Endothelial cell (in vitro differentiated cells): ENCODE measurements at regions not wholly inside any gene's neighbourhood (a gene's known extent, or its start where the extent isn't known, plus 50 kb on each side); places are given as distances from the start of the nearest gene placed in this dataset.

Experiments used
- DNase-seq: peaks from one replicate; pipeline ENCODE4 v3.0.0; 2021; ENCODE audit warnings: low spot score
- H3K27ac Mint-ChIP-seq: one replicate; pipeline ENCODE4 v1.8.0; 2021; ENCODE audit warnings: mixed read lengths, inconsistent platforms; ENCODE audit not compliant: unreplicated experiment
- H3K27me3 Mint-ChIP-seq: one replicate; pipeline ENCODE4 v1.8.0; 2021; ENCODE audit warnings: mild to moderate bottlenecking, moderate library complexity, mixed read lengths, inconsistent platforms; ENCODE audit not compliant: unreplicated experiment
- H3K36me3 Mint-ChIP-seq: one replicate; pipeline ENCODE4 v1.8.0; 2021; ENCODE audit warnings: mild to moderate bottlenecking, low read depth, mixed read lengths, inconsistent platforms; ENCODE audit not compliant: unreplicated experiment
- H3K4me1 Mint-ChIP-seq: one replicate; pipeline ENCODE4 v1.8.0; 2021; ENCODE audit warnings: mild to moderate bottlenecking, mixed read lengths, inconsistent platforms; ENCODE audit not compliant: unreplicated experiment
- H3K4me3 Mint-ChIP-seq: one replicate; pipeline ENCODE4 v1.8.0; 2021; ENCODE audit warnings: mild to moderate bottlenecking, mixed read lengths, inconsistent platforms; ENCODE audit not compliant: unreplicated experiment
- H3K9me3 Mint-ChIP-seq: one replicate; pipeline ENCODE4 v1.8.0; 2021; ENCODE audit warnings: mixed read lengths, inconsistent platforms; ENCODE audit not compliant: unreplicated experiment
- TF ChIP-seq, protein P1 (sequence below): fragments of 200-600 bp; sonication (generic); IDR thresholded peaks from one replicate; pipeline ENCODE4 v1.5.0; 2021; ENCODE audit warnings: antibody characterized with exemption; ENCODE audit not compliant: unreplicated experiment

- Mint-ChIP-seq H3K27ac (no peak overlapping the region), H3K4me1 (no peaks in the 10 kb centered on the region), H3K9me3 (no peaks in the 10 kb centered on the region), H3K27me3 (peaks cover 5% of the 10 kb centered on the region), H3K4me3 (no peak overlapping the region), H3K36me3 (no peaks in the 10 kb centered on the region)
- DNase-seq = no peak
- TF ChIP-seq, protein P1, sequence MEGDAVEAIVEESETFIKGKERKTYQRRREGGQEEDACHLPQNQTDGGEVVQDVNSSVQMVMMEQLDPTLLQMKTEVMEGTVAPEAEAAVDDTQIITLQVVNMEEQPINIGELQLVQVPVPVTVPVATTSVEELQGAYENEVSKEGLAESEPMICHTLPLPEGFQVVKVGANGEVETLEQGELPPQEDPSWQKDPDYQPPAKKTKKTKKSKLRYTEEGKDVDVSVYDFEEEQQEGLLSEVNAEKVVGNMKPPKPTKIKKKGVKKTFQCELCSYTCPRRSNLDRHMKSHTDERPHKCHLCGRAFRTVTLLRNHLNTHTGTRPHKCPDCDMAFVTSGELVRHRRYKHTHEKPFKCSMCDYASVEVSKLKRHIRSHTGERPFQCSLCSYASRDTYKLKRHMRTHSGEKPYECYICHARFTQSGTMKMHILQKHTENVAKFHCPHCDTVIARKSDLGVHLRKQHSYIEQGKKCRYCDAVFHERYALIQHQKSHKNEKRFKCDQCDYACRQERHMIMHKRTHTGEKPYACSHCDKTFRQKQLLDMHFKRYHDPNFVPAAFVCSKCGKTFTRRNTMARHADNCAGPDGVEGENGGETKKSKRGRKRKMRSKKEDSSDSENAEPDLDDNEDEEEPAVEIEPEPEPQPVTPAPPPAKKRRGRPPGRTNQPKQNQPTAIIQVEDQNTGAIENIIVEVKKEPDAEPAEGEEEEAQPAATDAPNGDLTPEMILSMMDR = no peak
Measured at GRCh38 chr3:164818318-164818717, 260.0 kb downstream of the SI start.

- TF ChIP-seq, protein P1 = no peak
- no peaks in the 10 kb centered on the region for H3K9me3 Mint-ChIP-seq
- no peak overlapping the region for H3K4me3 Mint-ChIP-seq
- no peak for DNase-seq
- peaks cover 5% of the 10 kb centered on the region for H3K27me3 Mint-ChIP-seq
- no peaks in the 10 kb centered on the region for H3K4me1 Mint-ChIP-seq
- no peak overlapping the region for H3K27ac Mint-ChIP-seq
- no peaks in the 10 kb centered on the region for H3K36me3 Mint-ChIP-seq
Measured at GRCh38 chr3:164814106-164814505, 264.2 kb downstream of the SI start.

- TF ChIP-seq, protein P1 = no peak
- no peaks in the 10 kb centered on the region for H3K36me3 Mint-ChIP-seq
- H3K4me3 Mint-ChIP-seq = no peak overlapping the region
- no peak for DNase-seq
- H3K27ac Mint-ChIP-seq = no peak overlapping the region
- no peaks in the 10 kb centered on the region for H3K4me1 Mint-ChIP-seq
- peaks cover 5% of the 10 kb centered on the region for H3K27me3 Mint-ChIP-seq
- H3K9me3 Mint-ChIP-seq = no peaks in the 10 kb centered on the region
Measured at GRCh38 chr3:164812042-164812441, 266.3 kb downstream of the SI start.

GRCh38 chr3:164806188-164806587 lies 272.1 kb downstream of the SI start:
- Mint-ChIP-seq H3K9me3 (no peaks in the 10 kb centered on the region), H3K36me3 (no peaks in the 10 kb centered on the region), H3K4me1 (no peaks in the 10 kb centered on the region), H3K27ac (no peak overlapping the region), H3K4me3 (no peak overlapping the region), H3K27me3 (no peaks in the 10 kb centered on the region)
- TF ChIP-seq, protein P1 = no peak
- no peak for DNase-seq

GRCh38 chr3:164794099-164794498 lies 284.2 kb downstream of the SI start:
- TF ChIP-seq, protein P1 = no peak
- Mint-ChIP-seq H3K4me1 (no peaks in the 10 kb centered on the region), H3K27ac (no peak overlapping the region), H3K4me3 (no peak overlapping the region), H3K36me3 (no peaks in the 10 kb centered on the region), H3K9me3 (no peaks in the 10 kb centered on the region), H3K27me3 (no peaks in the 10 kb centered on the region)
- DNase-seq = no peak
